GM19023 (cell line): ENCODE measurements at regions not wholly inside any gene's neighbourhood (a gene's known extent, or its start where the extent isn't known, plus 50 kb on each side); places are given as distances from the start of the nearest gene placed in this dataset.

ENCODE experiments used
- ATAC-seq: cut with Tn5 transposase; IDR thresholded peaks from one replicate; pipeline ENCODE4 v1.9.1; 2021; ENCODE audit warnings: mild to moderate bottlenecking, moderate library complexity; ENCODE audit not compliant: unreplicated experiment

- no peak for ATAC-seq
Measured at GRCh38 chr2:21280793-21281192, 157.0 kb downstream of the TDRD15 start.

DNA sequence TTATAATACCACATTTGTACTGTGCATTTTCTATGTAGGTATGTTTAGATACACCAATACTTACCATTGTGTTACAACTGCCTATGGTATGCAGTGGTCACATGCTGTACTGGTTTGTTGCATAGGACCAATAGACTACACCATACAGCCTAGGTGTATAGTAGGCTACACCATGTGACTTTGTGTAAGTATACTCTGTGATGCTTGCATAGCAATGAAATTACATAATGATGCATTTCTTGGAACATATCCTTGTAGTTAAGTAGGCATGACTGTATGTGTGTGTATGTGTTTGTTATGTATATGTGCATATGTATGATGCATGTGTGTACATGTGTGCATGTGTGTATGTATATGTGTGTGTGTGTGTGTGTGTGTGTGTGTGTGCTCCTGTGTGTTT is 157.6 kb downstream of the TDRD15 start:
- no peak for ATAC-seq

- no peak for ATAC-seq
Measured at GRCh38 chr2:21281791-21282514, 158.2 kb downstream of the TDRD15 start.

GRCh38 chr2:21282515-21282898 is 158.7 kb downstream of the TDRD15 start:
- no peak for ATAC-seq

GRCh38 chr2:21288299-21288698 is 164.5 kb downstream of the TDRD15 start:
- no peak for ATAC-seq

DNA sequence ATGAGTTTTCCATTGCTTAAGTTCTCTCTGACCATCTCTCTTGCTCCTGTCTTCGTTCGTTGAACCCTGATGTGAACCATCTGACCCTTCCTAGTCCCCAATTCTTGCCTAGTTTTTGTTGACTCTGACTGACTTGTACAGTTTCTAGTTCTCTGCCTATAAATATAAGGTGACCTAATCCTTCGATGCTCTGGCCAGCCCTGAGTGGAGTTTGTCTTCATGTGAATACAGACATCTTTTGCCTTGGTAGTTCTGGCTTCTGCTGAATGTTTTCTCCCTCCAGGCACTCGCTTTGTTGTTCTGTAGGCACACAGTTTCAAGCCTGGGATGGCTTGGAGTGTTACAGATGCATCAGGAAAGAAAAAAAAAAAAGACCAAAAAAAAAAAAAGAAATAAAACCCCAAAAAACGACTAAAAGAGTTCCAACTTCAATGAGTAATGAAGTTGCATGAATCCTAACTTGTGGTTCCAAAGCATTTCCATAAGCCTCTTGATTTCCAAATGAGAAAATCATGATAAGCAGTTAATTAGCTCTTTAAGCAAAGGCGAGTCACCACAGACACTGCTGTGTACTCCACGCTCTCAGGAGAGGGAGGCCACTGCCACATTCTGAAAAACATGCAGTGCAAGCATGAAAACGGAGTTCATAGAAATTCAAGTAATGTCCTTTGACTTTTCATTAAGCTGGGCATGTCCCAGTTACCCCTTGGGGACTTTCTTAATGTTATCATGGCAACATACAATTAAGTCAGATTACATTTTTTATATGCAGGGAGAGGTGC is 165.2 kb downstream of the TDRD15 start:
- no peak for ATAC-seq

DNA sequence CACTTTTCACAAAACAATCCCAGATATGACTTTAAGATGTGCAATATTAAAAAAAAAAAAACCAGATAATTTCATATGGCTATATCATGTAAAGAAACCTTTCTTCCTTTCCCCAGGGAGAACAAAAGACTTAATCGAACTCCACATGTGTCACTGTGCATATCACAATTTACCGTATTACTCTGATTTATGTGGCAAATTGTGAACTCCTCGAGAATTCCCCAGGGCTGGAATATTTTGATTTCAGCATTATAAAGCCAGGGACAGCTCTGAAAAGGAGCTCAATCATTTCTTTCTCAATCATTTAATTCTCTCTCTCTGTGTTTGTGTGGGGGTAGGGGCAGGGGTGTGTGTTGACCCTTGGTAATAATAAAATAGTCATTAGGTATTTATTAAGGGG is 165.8 kb downstream of the TDRD15 start:
- ATAC-seq: no peak

DNA sequence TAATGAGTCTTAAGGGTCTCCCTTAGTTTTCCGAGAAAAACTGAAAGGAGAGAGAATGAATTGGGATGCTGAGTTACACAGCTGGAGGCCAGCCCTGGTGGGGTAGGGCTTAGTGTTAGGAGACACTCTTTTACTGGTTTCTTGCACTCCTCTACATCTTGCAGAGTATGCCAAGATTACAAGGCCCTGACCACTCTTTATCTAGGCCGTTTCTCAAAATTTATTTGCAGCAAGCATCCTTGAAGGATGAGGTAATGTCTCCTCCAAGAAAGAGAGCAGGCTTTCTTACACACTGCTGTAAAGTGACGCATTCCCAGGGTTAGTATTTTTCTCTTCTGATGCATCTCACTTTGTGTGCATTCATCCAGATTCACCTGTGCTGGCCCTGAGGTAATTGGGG is 166.2 kb downstream of the TDRD15 start:
- ATAC-seq: no peak

- ATAC-seq: no peak
Measured at GRCh38 chr2:21291426-21291825, 167.7 kb downstream of the TDRD15 start.

- ATAC-seq: no peak
Measured at GRCh38 chr2:21294446-21294845, 170.7 kb downstream of the TDRD15 start.

DNA sequence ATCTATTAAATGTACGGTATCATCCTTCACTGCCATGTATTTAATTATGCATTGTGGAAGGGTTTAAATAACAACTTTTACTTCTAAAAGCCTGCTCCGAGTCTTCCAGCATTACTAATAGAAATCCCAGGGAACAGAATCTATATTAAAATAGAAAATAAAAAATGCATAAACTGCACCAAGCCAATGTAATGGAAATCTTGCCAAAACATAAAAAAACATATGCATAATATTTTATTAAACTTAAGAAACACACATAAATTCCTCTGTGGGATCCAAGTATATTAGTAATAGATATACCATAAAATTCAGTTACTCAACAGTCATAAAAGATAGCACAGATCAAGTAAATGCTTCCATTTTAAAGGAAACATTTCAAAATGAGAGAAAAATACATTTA is 175.6 kb downstream of the TDRD15 start:
- ATAC-seq: no peak

DNA sequence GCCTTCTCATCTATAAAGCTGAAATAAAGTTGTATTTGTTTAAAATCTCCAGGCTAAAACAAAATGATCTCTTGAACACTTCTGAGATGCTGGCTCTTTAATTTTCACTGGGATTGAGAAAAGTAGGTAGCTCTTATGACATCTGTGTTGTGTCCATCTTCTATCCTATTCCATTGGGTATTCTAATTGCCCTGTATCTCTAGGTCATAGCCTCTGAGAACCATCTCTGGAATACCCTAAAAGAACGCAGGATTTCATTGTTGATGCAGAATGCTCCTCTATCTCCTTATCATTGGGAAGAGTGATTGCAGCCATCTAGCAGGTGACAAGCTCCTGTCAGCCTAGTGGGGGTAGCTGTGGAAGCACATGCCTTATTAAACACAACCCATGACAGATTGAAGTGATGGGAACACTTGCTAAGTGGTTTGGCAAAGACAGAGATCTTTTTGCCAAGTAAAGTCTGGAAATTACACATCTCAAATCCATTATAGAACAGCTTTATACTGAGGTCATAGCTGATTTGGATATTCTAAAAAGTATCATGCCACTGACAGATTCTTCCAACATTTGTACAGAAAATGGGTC is 178.2 kb downstream of the TDRD15 start:
- no peak for ATAC-seq

DNA sequence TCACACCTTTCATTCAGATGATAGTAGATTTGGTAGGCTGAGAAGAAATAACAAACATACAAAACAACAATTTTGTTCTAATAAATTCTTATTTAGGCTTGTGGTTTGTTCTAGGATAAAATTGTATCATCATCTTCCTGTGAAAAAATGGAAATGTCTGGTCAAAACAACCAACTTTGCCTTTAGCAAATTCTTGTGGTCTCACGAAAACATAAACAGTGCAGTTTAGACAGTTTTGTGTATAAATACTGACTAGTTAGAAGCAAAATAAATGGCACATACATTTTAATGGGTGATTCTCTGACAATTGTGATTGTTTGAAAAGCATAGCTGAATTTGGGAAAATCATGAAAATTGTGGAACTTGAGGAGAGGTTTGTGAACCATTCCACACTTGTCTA is 180.1 kb downstream of the TDRD15 start:
- no peak for ATAC-seq

GRCh38 chr2:21305581-21305980 is 181.8 kb downstream of the TDRD15 start:
- no peak for ATAC-seq

GRCh38 chr2:21306235-21306634 is 182.5 kb downstream of the TDRD15 start:
- ATAC-seq: no peak

GRCh38 chr2:21307037-21307436 is 183.3 kb downstream of the TDRD15 start:
- no peak for ATAC-seq

DNA sequence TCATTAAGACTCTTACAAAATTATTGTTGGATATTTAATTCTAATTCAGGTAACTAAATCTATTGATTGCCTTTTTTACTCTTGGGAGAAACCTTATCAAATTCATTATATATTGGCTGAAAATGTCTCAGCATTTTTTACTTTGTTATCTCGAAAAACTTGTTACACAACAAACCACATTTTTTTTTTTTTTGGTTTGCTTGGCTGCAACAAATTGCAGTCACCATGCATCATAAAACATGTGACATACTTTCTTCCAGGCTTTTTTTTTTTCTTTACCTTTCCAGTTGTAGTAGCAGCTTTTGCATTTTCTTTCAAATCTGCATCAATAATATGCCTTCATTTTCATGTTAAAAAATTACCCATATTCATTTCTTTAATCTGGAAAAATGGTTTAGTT is 186.7 kb downstream of the TDRD15 start:
- no peak for ATAC-seq

DNA sequence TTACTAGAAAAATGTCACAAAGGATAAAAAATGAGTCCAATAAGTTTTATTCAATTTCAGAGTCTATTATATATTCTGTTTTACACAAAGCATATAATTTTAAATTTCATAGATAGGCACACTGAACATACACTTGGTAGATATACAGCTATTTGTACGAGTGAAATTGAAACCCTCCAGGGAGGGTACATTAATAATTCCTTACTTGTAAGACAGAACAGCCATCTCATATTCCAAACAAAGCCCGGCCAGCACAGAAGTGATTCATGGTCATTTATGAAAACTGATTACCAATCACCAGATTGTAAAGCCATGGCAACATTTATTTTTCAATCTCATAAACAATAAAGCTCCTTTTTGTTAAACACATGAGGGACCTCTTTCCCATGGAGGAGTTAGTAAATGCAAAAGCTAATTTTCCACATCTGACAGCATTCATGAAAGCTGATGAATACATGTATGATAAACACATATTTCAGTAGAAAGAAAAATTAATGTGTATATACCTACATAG is 190.6 kb downstream of the TDRD15 start:
- ATAC-seq: no peak

- peak; percentile 71 for ATAC-seq
Measured at GRCh38 chr2:21317131-21317530, 193.4 kb downstream of the TDRD15 start.

GRCh38 chr2:21318263-21318662 is 194.5 kb downstream of the TDRD15 start:
- no peak for ATAC-seq

GRCh38 chr2:21326152-21326551 is 202.4 kb downstream of the TDRD15 start:
- no peak for ATAC-seq

DNA sequence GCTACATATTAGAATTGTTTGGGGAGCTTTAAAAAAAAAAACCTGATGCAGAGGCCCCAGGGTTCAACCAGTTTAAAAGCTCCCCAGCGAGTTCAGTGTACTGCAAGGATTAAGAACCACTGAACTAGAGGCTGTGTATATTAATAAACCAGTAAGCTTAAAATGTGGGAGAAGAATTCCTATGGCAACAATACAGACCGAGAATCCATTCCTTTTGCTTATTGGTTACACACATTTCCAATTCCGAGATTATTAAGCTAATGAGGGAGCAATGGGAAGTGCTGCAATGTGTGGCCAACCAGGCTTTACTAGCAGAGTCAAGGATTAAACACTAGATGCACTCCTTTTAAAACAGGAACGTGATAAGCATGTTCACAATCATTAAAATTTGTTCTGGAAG is 204.4 kb downstream of the TDRD15 start:
- ATAC-seq: no peak
